ACHN (cell line): ENCODE measurements at regions not wholly inside any gene's neighbourhood (a gene's known extent, or its start where the extent isn't known, plus 50 kb on each side); places are given as distances from the start of the nearest gene placed in this dataset.
"Not testable (repeated sequence)": the region's sequence is repeated elsewhere in the genome, so short reads cannot be mapped to it uniquely, and the experiment has no call there.

Experiments used
- DNase-seq: peaks from one replicate; pipeline ENCODE4 v3.0.0-alpha.2; 2015
- in situ Hi-C: cut with HindIII; loops from 2 replicates; pipeline ENCODE4 v1.10.0; 2017; ENCODE audit warnings: low sequenced_read_pairs, low pct_ligation_motif_present, low pct_unique_long_range_greater_than_20kb

- DNase-seq: no peak
- in situ Hi-C loops: no loop called here
These were observed 843.8 kb upstream of the SPRY2 start for GRCh38 chr13:81184556-81185265.

- in situ Hi-C loops: no loop called here
- no peak for DNase-seq
These were observed 831.7 kb upstream of the SPRY2 start for GRCh38 chr13:81172603-81173002.

GRCh38 chr13:81171065-81171647, 830.2 kb upstream of the SPRY2 start:
- in situ Hi-C loops: no loop called here
- DNase-seq: peak; percentile 41

DNA sequence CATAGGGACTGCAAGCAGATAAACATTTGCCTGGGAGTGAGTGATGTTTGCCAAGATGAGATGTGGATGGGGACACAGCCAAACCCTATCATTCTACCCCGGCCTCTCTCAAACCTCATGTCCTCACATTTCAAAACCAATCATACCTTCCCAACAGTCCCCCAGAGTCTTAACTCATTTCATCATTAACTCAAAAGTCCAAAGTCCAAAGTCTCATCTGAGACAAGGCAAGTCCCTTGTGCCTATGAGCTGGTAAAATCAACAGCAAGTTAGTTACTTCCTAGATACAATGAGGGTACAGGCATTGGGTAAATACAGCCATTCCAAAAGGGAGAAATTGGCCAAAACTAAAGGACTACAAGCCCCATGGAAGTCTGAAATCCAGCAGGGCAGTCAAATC, 822.9 kb upstream of the SPRY2 start:
- in situ Hi-C loops, DNase-seq: not testable (repeated sequence)

DNA sequence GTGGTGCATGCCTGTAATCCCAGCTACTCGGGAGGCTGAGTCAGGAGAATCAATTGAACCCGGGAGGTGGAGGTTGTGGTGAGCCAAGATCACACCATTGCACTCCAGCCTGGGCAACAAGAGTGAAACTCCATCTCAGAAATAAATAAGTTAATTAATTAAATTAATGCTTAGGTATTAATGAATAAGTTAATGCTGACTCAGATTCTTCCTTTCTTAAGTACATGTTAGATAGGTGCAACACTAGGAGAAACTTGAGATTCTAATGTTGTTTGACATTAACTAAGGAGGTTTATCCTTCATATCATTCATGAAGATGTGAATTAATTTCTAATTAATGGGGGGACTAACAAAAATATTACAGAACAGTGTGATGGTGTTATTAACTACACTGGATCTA, 812.6 kb upstream of the SPRY2 start:
- no peak for DNase-seq
- in situ Hi-C loops: no loop called here

DNA sequence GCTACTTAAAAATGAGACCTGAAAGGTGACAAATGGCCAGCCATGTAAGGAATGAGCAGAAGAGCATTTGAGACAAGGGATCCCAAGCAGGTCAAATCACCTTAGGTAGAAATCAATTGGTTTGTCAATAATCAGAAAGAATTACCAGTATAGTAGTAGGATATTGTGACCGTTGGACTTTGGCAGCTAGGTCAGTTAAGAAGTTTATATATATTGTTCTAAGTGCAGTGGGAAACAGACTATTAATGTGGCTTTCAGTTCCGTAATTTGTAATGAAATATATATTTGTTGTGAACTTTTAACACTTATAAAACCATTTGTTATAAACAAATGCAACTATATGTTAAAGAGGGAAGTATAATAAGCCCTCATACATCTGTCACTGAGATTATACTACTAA, 807.9 kb upstream of the SPRY2 start:
- no peak for DNase-seq
- in situ Hi-C loops: no loop called here

GRCh38 chr13:81146576-81146975, 805.6 kb upstream of the SPRY2 start:
- in situ Hi-C loops: not testable (repeated sequence)

DNA sequence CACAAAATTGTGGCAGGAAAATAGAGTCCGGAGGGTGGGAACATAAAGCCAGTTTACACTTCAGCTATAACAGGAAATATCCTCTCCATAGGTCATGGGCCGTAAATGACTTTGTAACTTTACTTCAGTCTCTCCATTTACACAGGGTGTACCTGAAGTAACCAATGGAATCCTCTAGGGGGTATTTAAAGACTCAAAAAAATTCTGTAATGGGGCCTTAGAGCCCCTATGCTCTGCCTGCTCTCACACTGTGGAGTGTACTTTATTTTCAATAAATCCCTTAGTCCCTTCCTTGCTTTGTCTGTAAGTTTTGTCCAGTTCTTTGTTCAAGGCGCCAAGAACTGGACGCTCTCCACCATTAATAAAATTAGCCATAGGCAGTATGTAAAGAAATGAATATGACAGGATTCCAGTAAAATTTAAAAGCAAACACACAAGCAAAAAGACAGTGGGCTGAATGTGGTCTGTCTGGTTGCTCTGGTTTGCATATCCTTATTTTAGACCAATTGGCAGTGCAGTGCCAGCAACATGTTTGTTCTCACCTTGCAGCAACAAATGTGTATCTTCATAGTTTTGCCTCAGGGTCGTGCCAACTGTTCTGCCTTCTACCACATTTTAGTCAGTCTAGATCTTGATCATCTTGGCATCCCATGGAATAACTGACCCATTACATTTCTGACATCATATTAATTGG, 801.5 kb upstream of the SPRY2 start:
- DNase-seq: no peak
- in situ Hi-C loops: no loop called here

More at GRCh38 chr13:81146576-81146975, 805.6 kb upstream of the SPRY2 start:
- DNase-seq: not testable (repeated sequence)

- in situ Hi-C loops: no loop called here
- DNase-seq: no peak
These were observed 799.7 kb upstream of the SPRY2 start for GRCh38 chr13:81140675-81141074.

DNA sequence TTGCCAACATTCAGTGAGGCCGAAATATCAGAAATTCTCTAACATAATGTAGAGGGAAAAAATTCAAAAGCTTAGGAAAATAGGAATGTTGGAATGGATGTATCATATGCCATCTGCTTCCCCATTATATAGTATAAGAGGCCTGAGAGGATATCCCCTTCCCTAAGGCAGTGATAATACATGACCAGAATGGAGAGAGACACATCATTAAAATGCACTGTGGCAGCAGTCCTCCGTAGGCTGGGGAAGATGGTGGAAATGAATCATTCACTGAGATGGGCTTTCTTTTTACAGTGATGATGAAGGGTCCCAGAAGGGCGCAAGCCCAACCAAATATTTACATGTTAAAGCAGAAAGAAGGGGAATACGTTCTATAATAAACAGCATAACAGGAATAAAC, 799.1 kb upstream of the SPRY2 start:
- no peak for DNase-seq
- in situ Hi-C loops: no loop called here

GRCh38 chr13:81138353-81138980, 797.5 kb upstream of the SPRY2 start:
- DNase-seq: no peak
- in situ Hi-C loops: no loop called here

DNA sequence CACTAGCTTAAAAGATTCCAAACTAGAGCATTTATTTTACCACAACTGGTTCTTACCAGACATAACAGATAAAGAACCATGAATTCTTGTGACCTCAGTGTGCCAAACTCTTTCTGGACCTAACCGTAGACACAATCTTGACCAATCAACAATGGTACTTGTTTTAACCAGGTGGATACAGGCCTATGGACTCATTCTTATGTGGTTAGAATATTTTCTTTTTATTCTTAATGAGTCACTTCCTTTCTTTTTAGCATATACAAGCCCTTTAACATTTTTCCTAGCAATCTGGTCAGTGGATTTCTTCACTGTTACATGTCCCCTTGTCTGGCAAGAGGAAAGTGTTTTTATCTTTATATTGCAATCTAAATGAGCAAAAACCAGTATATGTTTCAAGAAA, 792.1 kb upstream of the SPRY2 start:
- in situ Hi-C loops: no loop called here
- no peak for DNase-seq

DNA sequence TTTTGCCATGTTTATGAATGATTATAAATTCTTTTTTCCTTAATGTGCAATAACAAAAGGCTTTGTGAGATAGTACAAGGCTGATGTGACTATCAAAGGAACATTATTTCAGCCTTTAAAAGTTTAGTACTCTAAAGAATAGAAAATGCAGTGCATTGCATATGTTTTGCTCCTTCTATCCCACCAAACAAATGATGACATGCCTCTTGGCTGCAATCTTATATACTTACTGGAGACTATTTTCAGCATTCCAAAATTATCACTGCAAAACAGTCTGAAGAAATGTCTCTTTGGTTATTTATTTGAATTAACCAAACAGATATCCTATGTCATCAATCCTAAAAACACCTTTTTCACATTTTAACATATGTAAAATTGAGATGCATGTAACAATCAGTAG, 776.5 kb upstream of the SPRY2 start:
- DNase-seq: no peak
- in situ Hi-C loops: no loop called here

DNA sequence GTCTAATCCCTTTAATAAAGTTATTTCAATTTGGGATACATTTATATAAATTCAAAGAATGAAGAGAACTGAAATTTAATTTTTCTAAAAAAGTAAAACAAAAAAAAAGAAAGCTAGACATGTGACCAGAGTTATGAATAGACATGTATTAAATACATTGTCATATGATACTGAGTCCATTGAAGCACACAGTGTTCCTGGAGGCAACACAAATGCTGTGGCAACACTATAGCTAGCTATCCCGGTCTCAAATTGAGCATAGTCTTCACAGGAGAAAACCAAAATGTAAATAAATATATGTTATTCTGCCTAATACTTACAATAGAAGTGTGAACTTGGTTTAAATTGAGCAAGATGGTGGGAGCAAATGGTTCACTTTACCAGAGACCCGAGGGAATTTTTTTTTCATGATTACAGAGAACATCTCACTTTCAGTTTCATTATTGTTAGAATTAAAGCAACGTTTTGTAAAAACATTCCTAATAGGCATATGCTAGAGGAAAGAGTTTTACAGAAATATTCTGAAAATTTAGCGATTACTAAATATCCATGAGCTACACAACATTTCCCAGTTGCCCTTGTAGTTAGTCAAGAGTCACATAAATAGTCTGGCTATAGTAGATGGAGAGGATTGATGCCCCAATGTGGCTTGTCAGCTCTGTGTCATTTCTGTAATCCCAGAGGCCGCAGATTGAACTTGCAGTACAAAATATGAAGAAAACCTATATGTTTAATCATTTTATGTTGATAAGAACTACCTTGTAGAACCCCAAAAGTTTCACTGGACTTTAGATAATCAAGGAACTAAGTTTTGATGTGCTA, 775.7 kb upstream of the SPRY2 start:
- in situ Hi-C loops: no loop called here
- DNase-seq: peak; percentile 17

- DNase-seq: no peak
- in situ Hi-C loops: no loop called here
These were observed 768.1 kb upstream of the SPRY2 start for GRCh38 chr13:81109026-81109425.

DNA sequence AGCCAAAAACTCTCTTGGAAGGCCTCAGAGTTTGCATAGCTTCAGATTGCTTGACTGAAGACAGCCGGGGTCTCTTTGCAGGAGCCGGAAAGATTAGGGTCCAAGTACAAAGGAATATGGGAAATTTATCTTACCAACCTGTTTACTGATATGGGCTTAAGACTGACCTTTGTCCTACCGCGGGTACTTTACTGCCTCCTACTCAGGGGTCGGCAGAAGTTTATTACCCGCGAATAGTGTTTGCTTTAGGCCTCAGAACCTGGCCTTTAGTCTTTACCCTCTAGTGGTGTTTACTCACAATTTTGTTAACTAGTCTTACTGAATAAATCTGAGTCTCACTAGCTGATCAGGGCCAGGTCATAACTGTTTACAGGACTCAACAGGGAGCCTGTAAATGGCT, 765.4 kb upstream of the SPRY2 start:
- in situ Hi-C loops: no loop called here
- DNase-seq: no peak

GRCh38 chr13:81104035-81104715, 763.2 kb upstream of the SPRY2 start:
- no peak for DNase-seq
- in situ Hi-C loops: no loop called here

- DNase-seq, in situ Hi-C loops: not testable (repeated sequence)
These were observed 761.1 kb upstream of the SPRY2 start for GRCh38 chr13:81102066-81102465.
